Loucy (cell line): ENCODE measurements at regions not wholly inside any gene's neighbourhood (a gene's known extent, or its start where the extent isn't known, plus 50 kb on each side); places are given as distances from the start of the nearest gene placed in this dataset.

ENCODE experiments used
- EZH2phosphoT487 ChIP-seq: fragments of 200-600 bp; IDR thresholded peaks from 2 replicates; pipeline ENCODE4 v1.6.1; 2018; ENCODE audit warnings: antibody characterized with exemption, mild to moderate bottlenecking, moderate library complexity, borderline replicate concordance
- TF ChIP-seq, protein P1 (sequence below): fragments of 200-600 bp; sonication (generic); conservative IDR thresholded peaks from 2 replicates; pipeline ENCODE4 v1.5.1; 2014; ENCODE audit warnings: mild to moderate bottlenecking, antibody characterized with exemption, low read length

DNA sequence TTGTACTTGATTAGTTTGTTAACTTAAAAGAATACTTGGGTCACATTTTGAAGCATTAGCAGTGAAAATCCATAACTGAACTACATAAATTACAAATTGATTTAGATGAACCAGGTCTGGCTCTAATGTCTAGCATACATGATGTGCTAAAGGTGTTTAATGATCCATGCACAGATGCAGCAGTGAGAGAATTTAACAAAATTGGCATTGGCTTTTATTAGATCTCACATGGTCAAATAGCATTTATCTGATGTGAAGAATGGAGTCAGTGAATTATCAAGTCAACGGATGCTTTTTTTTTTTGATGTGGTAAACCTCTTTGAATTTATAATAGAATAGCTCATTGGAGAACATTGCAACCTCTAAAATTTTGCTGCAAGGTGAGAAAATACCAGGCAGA, 293.0 kb upstream of the POT1 start:
- TF ChIP-seq, protein P1, sequence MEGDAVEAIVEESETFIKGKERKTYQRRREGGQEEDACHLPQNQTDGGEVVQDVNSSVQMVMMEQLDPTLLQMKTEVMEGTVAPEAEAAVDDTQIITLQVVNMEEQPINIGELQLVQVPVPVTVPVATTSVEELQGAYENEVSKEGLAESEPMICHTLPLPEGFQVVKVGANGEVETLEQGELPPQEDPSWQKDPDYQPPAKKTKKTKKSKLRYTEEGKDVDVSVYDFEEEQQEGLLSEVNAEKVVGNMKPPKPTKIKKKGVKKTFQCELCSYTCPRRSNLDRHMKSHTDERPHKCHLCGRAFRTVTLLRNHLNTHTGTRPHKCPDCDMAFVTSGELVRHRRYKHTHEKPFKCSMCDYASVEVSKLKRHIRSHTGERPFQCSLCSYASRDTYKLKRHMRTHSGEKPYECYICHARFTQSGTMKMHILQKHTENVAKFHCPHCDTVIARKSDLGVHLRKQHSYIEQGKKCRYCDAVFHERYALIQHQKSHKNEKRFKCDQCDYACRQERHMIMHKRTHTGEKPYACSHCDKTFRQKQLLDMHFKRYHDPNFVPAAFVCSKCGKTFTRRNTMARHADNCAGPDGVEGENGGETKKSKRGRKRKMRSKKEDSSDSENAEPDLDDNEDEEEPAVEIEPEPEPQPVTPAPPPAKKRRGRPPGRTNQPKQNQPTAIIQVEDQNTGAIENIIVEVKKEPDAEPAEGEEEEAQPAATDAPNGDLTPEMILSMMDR = no peak
- TF ChIP-seq EZH2phosphoT487 = no peak
